HEK293T (cell line): ENCODE measurements at regions not wholly inside any gene's neighbourhood (a gene's known extent, or its start where the extent isn't known, plus 50 kb on each side); places are given as distances from the start of the nearest gene placed in this dataset.

Experiments
- ARNT ChIP-seq: fragments of 450-650 bp; IDR thresholded peaks from 2 replicates; pipeline ENCODE4 v1.6.1; 2017; ENCODE audit warnings: mild to moderate bottlenecking
- ELF4 ChIP-seq: fragments of 450-650 bp; IDR thresholded peaks from 2 replicates; pipeline ENCODE4 v1.6.1; 2017; ENCODE audit warnings: antibody characterized with exemption
- FOXA1 ChIP-seq: fragments of 450-650 bp; IDR thresholded peaks from 2 replicates; pipeline ENCODE4 v1.6.1; 2016; ENCODE audit warnings: mild to moderate bottlenecking
- FOXK2 ChIP-seq: fragments of 450-650 bp; IDR thresholded peaks from 2 replicates; pipeline ENCODE4 v1.6.1; 2016; ENCODE audit warnings: mild to moderate bottlenecking
- HDGF ChIP-seq: fragments of 450-650 bp; IDR thresholded peaks from 2 replicates; pipeline ENCODE4 v1.6.1; 2017; ENCODE audit warnings: antibody characterized with exemption, borderline replicate concordance
- SP1 ChIP-seq: fragments of 450-650 bp; IDR thresholded peaks from 2 replicates; pipeline ENCODE4 v1.6.1; 2017
- SUZ12 ChIP-seq: fragments of 450-650 bp; IDR thresholded peaks from 2 replicates; pipeline ENCODE4 v1.6.1; 2016; ENCODE audit warnings: mild to moderate bottlenecking

DNA sequence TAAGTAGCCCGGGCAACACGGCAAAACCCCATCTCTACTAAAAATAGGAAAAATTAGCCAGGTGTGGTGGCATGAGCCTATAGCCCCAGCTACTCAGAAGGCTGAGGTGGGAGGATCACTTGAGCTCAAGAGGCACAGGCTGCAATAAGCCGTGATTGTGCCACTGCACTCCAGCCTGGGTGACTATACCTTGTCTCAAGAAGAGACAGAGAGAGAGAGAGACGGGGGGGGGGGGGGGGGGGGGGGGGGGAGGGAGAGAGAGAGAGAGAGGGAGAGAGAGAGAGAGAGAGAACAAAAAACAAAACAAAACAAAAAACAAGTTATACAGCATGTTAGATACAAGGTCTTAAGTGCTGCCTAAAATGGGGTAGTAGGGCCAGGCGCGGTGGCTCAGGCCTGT is 77.8 kb upstream of the ZNF281 start:
- TF ChIP-seq ARNT: no peak
- no peak for TF ChIP-seq SP1
- TF ChIP-seq FOXA1: no peak
- TF ChIP-seq SUZ12: no peak
- no peak for TF ChIP-seq HDGF
- TF ChIP-seq FOXK2: no peak
- TF ChIP-seq ELF4: no peak
